ENCODE measurements at regions not wholly inside any gene's neighbourhood (a gene's known extent, or its start where the extent isn't known, plus 50 kb on each side); places are given as distances from the start of the nearest gene placed in this dataset.

DNA sequence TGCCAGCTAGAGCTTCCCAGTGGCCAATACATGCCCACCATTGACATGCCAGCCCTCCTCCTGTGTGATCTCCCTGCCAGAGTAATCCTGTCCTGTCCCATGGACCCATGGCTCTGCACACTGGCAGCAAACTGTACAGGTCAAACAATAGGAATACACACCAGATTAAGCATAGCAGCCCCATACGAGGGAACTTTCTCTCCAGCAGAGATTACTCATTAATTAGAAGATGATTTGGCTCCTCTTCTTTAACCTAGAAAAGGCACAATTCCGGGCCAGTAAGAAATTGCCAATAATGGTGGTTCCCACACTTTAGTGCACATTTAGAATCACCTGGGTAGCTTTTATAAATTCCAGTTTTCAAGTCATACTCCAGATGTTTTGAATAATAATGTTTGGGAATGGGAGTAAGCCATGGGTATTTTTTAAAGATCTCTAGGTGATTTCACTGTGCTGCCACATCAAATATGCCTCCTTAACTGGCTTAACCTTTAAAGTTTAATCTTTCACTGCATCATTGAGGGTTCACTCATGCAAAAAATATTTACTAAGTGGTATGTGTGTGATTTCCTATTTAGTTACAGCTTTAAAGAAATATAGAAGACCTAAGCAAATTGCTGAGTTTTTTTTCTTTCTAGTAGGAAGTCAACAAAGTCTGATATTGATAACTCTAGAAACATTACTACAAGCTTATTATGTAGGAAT lies 277.6 kb upstream of the NWD2 start:
- no peak for DNase-seq (ENCODE audit: low read depth)

DNA sequence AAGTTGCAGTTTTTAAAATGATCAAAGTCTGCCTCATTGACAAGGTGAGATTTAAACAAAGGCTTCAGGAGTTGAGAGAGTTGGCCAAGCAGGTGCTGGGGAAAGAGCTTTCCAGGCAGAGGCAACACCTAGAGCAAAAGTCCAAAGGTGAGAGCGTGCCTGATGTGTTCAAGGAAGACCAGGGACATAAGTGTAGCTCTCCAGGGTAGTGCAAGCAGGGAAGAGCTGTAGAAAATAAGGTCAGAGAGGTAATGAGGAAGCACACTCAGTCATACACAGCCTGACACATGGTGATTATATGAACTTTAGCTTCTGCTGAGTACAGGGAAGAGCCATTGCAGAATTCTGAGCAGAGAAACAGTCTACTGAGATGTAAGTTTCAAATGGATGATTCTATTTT lies 265.0 kb upstream of the NWD2 start:
- DNase-seq (ENCODE audit: low read depth) = no peak

DNA sequence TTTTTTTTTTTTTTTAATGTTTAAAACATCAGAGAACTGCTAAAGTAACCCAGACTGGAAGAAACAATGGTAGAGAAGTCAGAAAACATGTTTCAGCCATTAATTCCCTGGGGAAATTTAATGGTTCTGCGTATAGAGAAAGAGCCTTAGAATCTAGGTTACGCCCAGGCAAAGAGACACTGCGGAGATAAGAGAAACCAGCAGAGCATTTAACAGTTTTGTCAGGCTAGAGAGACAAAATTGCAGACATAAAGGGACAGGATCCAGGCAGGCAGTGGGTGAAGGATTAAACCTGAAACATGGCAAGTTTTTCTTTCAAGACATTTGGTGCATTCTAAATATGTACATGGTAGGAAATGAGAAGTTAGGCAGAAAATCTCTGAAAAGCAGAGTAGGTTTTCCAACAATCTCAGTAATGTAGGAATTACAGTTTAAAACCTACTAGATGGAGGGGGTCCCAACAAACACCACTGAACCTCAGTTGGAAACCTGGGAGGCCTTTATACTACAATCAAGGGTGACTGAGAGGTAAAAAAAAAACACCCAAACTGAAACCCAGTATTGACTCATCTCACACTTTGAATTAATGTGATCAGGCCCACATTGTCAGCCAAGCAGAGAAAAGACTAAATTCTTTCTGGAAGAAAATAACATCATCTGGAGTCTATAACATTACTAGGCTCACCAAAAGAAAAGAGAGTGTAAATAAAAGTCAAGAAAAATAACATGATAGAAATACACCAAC lies 254.2 kb upstream of the NWD2 start:
- no peak for DNase-seq (ENCODE audit: low read depth)

DNA sequence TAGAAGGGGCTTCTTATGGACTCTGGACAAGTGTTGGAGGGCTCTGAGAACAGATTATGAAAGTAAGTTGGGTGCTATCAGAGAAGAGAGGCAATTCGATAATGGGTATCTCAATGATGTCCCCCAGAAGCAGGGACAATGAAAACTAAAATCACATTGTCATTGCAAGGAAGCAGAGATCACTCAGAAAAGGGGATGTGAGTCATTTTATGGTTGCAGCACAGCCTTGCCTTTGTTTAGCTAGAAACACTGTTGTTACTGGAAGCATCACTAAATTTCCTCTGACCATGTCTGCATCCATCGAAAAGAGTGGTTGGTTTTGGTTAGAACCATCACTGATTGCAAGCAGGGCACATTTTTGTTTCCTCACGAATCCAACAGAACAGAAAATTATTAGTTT lies 246.8 kb upstream of the NWD2 start:
- no peak for DNase-seq (ENCODE audit: low read depth)

DNA sequence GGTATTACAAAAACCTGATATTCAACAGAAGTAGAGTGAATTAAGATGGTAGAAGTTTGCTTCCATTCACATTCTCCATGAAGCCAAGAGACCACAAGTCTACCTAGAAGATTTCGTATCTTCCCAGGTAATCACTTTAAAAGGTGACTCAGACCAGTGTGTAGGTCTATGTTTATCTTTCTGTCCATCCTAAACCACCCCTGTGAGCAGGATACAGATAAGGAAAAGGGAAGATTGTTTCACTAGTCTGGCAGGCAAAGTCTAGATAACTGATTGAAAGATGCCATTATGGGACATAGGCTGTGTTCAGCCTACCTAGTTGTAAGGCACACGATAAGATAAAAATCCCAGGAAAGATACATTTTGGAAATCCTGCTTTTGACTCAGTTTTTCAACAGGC lies 244.3 kb upstream of the NWD2 start:
- no peak for DNase-seq (ENCODE audit: low read depth)

DNA sequence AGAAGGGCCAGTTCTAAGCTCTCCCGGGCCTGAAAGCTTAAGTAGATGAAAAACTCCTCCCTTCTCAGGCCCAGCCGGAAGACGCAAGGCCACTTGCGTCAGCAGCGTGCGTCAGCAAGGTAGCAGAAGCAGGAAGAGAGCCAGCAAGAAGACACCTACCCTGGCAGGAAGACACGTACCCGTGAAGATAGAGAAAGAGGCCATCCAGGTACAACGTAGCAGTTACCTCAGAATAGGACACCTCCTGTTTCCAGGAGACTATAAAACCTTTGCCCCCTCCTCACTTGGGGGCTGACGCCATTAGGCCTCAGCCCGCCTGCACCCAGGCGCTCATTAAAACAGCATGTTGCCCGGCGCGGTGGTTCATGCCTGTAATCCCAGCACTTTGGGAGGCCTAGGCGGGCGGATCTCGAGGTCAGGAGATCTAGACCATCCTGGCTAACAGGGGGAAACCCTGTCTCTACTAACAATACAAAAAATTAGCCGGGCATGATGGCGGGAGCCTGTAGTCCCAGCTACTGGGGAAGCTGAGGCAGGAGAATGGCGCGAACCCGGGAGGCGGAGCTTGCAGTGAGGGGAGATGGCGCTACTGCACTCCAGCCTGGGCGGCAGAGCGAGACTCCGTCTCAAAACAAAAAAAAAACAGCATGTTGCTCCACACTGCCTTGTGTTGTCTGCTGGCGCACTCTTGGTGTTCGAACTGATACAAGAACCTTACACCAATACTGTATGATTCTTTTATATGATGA lies 242.7 kb upstream of the NWD2 start:
- no peak for DNase-seq (ENCODE audit: low read depth)

DNA sequence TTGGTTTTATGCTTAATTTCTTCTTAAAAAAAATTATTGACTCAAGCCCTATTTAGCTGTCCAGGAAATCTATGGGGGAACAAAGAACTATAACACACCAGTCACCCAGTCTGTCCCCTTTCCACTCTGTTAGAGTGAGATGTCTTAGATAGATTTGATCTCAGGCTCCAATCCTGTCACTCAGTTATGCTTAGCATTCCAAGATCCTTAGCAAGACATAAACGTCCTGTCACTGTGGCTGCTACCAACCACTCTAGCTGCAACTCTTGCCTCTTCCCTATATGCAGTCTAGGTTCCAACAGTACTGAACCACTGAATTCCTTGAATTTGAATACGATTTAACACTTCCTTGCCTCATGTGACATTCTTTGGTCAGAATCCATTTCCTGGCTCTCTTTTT lies 241.9 kb upstream of the NWD2 start:
- no peak for DNase-seq (ENCODE audit: low read depth)

DNA sequence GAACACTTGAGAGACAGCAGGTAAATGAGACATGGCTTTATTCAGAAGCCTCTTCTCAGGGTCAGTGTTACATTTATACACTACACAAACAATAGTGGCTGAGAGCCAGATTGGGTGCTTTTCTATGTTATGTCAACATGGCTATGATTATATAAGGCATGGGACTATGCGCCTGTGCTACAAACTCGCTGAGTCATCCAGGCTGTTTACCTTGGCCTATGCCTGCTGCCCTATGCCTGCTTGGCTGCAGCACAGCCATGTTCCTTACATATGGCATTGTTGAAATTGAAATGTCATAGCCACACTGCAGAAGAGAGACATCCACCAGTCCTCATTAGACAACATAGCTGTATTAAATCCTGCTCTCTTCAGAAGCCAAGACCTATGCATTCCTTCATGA lies 236.3 kb upstream of the NWD2 start:
- DNase-seq (ENCODE audit: low read depth) = no peak

DNA sequence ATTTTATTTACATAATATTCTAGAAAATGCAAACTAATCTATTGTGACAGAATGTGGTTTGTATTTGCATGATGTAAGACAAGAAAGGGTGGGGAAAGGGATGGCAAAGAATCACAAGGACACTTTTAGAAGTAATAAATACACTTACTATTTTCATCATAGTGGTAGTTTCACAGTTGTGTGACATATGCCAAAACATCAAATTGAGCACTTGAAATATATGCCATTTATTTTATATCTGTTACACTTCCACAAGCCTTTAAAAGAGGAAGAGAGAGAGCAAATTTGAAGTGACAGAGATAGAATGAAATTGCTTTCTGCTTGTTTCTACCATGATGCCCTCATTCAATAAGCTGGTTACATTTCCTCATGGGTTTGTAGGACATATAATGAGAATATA lies 230.0 kb upstream of the NWD2 start:
- no peak for DNase-seq (ENCODE audit: low read depth)

DNA sequence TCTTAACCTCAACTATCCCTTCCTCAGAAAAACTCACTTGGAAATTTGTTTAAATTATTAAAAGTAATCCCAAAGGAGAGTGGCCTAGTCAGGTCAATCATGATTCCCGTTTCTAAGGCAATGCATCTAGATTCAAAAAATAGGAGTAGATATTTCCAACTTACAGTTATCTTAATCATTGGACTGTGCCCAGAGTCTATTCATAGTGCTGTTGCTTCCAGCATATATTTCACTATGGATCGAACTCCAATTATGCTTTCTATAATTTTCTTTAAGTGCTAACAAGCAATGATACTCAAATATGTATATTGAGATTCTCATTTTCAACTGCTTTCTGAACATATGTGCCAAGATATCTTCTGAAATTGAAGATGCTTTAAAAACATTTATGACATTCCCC lies 229.2 kb upstream of the NWD2 start:
- DNase-seq (ENCODE audit: low read depth) = no peak

DNA sequence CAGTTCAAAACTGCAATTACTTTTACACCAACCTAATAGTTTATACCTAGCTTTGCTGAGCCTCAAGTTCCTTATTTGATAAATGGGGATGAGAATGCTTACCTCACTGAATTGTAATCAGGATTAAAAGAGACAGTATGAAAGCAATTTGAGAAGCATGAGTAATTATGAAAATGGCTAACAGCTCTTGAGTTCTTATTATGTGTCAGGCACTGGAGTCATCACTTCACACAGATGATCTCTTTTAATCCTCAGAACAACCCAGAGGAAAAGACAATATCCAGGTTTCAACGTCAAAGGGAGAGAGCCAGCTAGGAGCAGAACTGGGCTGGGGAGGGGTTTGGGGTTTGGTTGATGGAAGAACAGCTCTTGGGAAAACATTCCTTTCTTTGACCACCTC lies 221.0 kb upstream of the NWD2 start:
- DNase-seq (ENCODE audit: low read depth) = no peak

DNA sequence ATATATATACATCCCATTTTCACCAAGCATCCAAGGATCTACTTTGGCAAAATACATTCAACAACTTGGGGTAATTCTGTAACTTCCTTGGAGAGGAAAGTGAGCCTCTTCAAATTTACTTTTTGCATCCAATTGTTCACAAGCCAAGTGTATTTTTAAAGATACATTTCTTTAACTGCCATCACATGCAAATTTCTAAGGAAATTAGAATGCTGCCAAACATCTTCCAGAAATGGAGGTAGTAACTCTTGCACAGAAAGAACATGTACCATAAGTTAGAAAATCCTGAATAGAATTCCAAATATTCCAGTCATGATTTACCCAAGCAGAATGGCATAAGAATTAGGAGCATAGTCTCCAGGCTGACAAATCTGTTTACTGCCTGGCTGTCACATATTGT lies 220.5 kb upstream of the NWD2 start:
- no peak for DNase-seq (ENCODE audit: low read depth)

DNA sequence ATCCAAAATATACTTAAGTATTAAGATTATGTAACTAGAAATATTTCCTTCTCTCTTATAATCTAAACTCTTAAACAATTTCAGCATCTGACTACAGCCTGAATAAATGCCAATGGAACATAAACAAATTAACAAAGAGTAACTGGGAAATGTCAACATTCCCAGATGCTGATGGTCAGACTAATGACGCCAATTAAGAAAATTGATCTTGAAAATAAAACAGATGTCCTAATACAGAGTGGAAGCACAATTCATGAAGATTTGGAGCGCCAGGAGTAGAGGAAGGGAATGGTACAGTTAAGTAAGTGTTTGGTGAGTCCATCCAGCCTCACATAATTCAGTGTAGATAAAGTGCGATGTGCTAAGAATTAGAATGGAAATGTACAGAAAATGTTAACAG lies 203.7 kb upstream of the NWD2 start:
- no peak for DNase-seq (ENCODE audit: low read depth)

DNA sequence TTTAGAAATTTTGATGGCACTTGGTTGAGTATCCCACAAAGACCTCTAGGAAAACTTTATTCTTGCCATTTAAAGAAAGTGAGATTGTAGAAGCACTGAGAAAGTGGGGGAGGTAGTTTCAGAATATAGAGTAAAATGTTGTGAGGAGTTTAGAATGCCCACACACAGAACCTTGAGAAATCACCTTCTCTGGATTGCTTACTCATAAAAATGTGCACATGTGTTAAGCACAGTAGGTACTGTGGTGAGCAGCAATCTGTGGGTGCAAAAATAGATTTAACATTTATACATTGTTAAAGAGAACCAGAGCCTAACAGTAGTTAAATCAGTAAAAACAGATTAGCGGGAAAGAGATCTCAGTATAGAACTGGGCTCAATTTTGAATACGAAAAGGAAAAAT lies 201.2 kb upstream of the NWD2 start:
- DNase-seq (ENCODE audit: low read depth) = no peak

DNA sequence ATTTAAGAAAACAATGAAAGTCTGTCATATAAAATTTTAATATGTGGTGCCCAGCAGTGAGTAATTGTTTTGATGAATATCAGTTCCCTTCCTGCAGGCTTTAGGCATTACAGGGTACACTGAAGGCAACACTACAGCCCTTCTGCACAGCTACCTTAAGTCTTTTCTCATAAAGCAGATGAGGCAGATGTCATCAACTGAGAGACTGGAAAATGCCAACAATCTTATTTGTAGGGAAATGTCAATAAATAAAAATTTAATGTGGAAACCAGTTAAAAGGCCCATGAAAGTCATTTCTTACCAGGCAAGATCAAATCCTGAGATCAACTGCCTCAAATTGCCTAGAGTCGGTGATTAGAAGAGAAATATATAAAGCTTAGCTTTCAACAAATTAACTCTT lies 193.4 kb upstream of the NWD2 start:
- no peak for DNase-seq (ENCODE audit: low read depth)

DNA sequence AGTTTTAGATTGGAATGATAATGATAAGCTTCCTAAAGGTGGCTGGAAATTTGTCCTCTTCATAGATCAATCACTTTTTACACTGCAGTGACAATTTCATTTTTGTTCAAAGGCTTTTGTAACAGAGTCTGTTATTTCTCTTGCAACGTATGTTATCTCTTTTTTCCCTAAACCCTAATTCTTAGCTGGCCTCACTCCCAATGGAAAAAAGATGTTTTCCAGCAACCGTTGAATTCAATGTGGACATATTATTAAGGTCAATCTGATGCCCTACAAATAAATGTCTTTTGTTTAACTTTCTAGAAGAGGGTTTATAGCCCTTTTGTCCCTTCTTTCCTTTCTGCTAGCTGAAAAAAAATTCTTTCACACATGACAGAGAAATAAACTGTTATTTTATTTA lies 192.7 kb upstream of the NWD2 start:
- DNase-seq (ENCODE audit: low read depth) = no peak

DNA sequence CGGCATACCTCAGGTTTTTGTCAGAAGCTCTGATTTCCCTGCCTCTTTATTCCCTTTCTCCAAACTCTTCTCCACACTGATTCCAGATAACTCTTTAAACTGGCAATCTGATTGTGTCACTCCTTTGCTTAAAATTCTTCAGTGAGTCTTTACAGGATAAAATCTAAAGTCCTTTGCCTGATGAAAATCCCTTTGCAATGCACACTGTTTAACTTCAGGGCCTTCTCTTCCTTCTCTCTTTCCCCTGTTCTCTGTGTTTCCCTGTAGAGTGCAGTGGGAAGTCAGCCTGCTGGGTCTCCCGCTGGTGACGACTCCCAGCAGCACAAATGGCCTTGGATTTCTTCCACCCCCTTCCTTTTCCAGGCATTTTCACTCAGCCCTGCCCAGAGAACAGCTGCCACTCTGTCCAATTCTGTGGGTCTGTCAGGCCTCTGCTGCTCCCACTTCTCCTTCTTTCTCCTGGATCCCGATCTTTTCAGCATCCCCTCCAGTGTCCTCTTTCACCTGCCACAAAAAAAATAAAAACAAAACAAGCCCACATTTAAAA lies 189.9 kb upstream of the NWD2 start:
- no peak for DNase-seq (ENCODE audit: low read depth)

DNA sequence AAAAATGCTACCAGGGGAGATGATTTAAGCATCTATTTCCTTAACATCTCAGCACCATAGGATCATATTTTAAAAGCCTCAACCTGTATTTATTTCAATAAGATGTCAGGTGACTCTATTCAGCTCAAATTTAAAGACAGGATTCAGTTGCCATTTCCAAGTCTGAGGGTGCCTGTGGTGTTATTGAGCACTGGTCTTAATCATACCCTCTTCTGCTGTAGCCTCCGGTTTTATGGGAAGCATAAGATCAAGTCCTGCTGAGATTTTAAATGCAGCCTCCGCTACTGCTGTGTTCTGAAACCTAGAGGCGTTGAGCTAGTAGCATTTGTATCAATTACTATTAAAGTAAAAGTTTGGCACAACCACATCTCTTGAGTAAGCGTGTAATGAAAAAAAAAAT lies 185.7 kb upstream of the NWD2 start:
- no peak for DNase-seq (ENCODE audit: low read depth)

DNA sequence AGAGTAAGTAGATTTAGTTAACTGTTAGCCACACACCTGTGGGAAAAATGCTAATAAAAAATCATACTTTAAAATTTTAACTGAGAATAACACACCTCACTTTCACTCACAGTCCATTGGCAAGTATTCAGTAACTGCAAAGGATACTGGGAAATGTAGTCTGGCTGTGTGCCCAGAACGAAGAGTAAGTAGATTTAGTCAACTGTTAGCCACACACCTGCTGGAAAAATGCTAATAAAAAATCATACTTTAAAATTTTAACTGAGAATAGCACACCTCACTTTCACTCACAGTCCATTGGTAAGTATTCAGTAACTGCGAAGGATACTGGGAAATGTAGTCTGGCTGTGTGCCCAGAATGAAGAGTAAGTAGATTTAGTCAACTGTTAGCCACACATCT lies 178.4 kb upstream of the NWD2 start:
- DNase-seq (ENCODE audit: low read depth) = no peak

DNA sequence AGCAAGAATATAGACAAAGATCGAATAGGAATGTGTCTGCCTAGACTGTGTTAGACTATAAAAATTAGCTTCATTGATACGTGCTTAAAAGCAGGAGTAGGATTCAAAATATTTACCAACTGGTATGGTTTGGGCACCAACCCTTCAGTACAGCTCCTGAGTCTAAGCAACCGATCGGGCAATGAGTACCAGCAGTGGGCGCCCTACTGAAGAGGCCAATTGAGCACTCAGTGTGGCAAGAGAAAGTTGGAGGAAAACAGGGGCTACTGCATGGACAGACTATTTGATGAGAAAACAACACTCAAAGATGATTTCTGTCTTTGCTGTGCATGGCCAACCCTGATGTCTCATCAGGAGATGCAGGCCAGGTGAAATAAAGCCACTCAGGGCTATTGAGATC lies 176.0 kb upstream of the NWD2 start:
- DNase-seq (ENCODE audit: low read depth) = no peak

DNA sequence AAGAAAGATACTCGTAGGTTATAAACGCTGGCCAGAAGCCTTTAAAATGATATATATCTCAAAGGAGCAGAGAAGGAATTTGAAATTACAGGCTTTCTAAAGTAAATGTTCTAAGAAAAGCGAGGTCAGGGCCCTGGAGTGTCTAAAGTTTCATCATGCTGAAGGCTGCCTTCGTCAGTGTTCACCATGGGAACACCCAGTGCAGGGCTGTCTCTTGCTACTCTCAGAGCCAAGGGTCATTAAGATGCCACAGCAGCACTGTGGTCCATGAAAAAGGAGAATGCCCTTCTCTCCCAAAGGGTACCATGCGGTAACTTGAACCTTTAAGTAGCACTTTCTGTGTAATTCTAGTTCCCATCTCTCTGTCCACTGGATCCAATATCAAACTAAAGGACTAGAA lies 174.5 kb upstream of the NWD2 start:
- DNase-seq (ENCODE audit: low read depth) = no peak

DNA sequence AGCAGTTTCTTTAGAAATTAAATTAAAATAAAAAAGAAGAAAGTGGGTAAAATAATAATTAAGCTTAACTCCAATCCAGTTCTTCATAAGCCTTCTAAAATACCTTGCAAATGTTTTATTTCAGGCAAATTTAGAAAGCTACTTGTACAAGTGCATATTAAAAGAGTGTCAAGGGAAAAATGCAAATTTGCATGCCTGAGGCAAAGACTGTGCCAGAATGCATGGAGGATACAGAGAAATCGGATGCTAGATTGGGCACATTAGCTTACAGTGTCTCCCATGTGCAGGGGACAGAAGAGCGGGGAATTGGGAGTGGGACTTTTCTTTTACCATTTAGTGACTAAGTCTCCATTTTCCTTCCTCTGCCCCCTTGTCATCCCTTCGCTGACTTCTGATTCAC lies 173.0 kb upstream of the NWD2 start:
- DNase-seq (ENCODE audit: low read depth) = no peak

DNA sequence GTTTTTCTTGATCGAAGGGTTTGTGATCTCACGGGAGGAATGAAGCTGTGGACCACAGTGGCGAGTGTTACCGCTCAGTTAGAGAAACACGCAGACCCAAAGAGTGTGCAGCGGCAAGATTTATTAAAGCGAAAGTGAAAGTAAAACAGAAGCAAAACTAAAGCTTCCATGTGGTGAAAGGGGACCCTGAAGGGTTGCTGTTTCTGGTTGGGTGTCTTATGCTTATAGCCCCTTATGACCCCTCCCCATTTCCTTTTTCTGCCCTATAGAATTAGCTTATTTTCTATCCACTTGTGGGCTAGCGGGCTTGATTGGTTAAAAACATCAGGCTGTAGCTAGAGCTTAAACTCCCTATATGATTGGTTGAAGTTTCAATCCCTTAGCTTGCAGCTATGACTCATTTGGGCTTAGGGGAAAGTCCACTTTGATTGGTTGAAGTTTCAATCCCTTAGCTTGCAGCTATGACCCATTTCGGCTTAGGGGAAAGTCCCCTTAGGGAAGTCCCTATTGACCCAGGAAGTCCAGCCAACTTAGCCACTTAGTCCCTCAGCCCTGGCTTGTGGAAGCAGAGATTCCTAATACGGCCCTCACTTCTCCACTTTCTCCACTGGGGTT lies 171.2 kb upstream of the NWD2 start:
- no peak for DNase-seq (ENCODE audit: low read depth)

All from stimulated activated CD4-positive, alpha-beta T cell treated with anti-CD3 and anti-CD28 coated beads, Interleukin-2, amount 100 ng/mL, for 4 hours (primary cell).